Testis (tissue), 2 donors: ENCODE measurements at regions not wholly inside any gene's neighbourhood (a gene's known extent, or its start where the extent isn't known, plus 50 kb on each side); places are given as distances from the start of the nearest gene placed in this dataset.
"Not testable (repeated sequence)": the region's sequence is repeated elsewhere in the genome, so short reads cannot be mapped to it uniquely, and the experiment has no call there.

Source experiments
- DNase-seq: peaks from one replicate; pipeline ENCODE4 v3.0.0-alpha.2; 2019
- H3K27ac ChIP-seq, 2 donors: fragments of 200-600 bp; sonication (generic); one replicate each; pipeline ENCODE4 v1.5.1; 2019
- H3K27me3 ChIP-seq: fragments of 200-600 bp; sonication (generic); one replicate; pipeline ENCODE4 v1.5.1; 2019
- H3K36me3 ChIP-seq: fragments of 200-600 bp; sonication (generic); one replicate; pipeline ENCODE4 v1.5.1; 2017; ENCODE audit warnings: low read depth; ENCODE audit errors: missing control alignments
- H3K4me1 ChIP-seq: fragments of 200-600 bp; sonication (generic); one replicate; pipeline ENCODE4 v1.5.1; 2019
- H3K4me3 ChIP-seq, 2 donors: fragments of 200-600 bp; sonication (generic); one replicate each; pipeline ENCODE4 v1.5.1; 2017 to 2019
- H3K9me3 ChIP-seq: fragments of 200-600 bp; sonication (generic); one replicate; pipeline ENCODE4 v1.5.1; 2017
- POLR2A ChIP-seq: fragments of 450-650 bp; IDR thresholded peaks from one replicate; pipeline ENCODE4 v1.6.1; 2017; ENCODE audit warnings: antibody characterized with exemption, mild to moderate bottlenecking, moderate library complexity
- WGBS, 2 donors: methylation state at CpG; one replicate each; pipeline ENCODE4 v1.1.5; 2018; 5-methylcytosine and 5-hydroxymethylcytosine counted together
- intact Hi-C: fragments of 100-400 bp; cut with DNase I; formaldehyde crosslinking; loops from one replicate; pipeline ENCODE4 v1.15.1; 2023; ENCODE audit warnings: low total_unique reads
- TF ChIP-seq, protein P1 (sequence below), 3 experiments: fragments of 450-650 bp in 2 of 3; fragments of 200-600 bp in 1 of 3; sonication (generic) in 1 of 3; IDR thresholded peaks; one replicate each; pipeline ENCODE4 v1.5.1; 2016 to 2019; ENCODE audit warnings: antibody characterized with exemption in 3 of 3, mild to moderate bottlenecking in 2 of 3, moderate library complexity in 1 of 3

DNA sequence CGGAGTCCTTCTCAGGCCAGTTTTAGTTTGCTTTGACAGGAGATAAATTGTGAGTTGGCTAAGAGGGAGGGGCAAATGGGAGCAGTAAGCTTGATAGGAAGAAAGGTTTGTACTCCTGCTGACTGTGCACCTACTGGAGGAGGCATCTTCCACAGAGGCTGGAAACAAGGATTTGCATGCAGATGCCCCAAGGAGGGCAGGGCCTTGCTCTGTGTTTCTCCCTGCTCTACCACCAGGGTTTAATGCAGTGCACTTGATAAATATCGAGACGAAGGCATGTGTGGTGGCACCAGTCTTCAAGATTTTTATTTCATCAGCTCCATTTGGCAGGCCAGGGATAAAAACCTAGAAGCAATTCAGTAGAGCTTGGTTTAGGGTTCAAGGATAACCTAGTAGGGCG, 210.5 kb upstream of the C16orf82 start:
- intact Hi-C loops = no loop called here
- no peak for TF ChIP-seq POLR2A
- TF ChIP-seq, protein P1, sequence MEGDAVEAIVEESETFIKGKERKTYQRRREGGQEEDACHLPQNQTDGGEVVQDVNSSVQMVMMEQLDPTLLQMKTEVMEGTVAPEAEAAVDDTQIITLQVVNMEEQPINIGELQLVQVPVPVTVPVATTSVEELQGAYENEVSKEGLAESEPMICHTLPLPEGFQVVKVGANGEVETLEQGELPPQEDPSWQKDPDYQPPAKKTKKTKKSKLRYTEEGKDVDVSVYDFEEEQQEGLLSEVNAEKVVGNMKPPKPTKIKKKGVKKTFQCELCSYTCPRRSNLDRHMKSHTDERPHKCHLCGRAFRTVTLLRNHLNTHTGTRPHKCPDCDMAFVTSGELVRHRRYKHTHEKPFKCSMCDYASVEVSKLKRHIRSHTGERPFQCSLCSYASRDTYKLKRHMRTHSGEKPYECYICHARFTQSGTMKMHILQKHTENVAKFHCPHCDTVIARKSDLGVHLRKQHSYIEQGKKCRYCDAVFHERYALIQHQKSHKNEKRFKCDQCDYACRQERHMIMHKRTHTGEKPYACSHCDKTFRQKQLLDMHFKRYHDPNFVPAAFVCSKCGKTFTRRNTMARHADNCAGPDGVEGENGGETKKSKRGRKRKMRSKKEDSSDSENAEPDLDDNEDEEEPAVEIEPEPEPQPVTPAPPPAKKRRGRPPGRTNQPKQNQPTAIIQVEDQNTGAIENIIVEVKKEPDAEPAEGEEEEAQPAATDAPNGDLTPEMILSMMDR (IDR thresholded peaks at IDR 0.05) = no peak
- WGBS, 2 donors = 74 to 77% methylated on average over 4 of the region's 4 CpGs
- Histone ChIP-seq H3K9me3 (no peaks in the 10 kb centered on the region), H3K27me3 (no peaks in the 10 kb centered on the region), H3K27ac (no peak overlapping the region), H3K4me3 (no peak overlapping the region), H3K36me3 (no peaks in the 10 kb centered on the region), H3K4me1 (no peaks in the 10 kb centered on the region)
- DNase-seq = no peak

DNA sequence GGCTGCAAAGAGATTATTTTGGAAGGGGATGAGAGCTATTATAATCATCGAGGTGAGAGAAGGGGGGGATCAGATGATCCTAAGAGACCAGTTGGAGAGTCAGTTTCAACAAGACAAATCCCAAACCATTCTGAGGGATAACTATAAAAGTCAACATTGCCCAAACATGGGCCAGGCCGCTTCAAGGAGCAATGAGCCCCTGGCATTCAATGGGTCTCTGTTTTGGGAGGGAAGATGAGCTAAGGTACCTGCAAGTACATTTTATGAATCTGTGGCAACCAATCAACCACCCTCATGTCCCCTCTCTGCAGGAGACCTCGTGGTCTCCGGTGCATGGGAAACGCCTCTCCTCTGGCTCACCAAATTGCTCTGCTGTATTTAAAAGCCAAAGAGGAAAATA, 209.9 kb upstream of the C16orf82 start:
- Histone ChIP-seq H3K27ac (no peak overlapping the region), H3K27me3 (no peaks in the 10 kb centered on the region), H3K36me3 (no peaks in the 10 kb centered on the region), H3K4me1 (no peaks in the 10 kb centered on the region), H3K9me3 (no peaks in the 10 kb centered on the region), H3K4me3 (no peak overlapping the region)
- TF ChIP-seq, protein P1 (IDR thresholded peaks at IDR 0.05) = no peak
- TF ChIP-seq POLR2A = no peak
- no peak for DNase-seq
- 85 to 89% methylated on average over 5 of the region's 5 CpGs for WGBS, 2 donors
- intact Hi-C loops = no loop called here

DNA sequence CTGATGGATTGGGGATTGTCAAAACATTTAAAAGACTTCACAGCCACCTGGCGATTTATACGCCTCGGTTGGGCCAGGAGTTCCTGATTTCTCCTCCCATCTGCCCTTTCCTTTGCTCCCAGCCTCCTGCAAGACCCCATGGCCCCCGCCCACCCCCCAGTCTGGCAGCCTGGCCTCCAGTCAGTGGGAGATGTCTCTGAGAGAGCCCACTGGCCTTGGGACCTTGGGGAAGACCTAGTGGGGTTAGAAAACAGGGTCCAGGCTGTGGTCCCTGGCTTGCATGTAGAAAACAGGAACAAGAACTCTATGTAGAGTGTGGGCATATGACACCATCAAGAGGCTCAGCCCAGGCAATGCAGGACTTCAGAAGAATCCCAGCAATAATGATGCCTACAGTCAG, 209.4 kb upstream of the C16orf82 start:
- intact Hi-C loops = no loop called here
- H3K36me3 ChIP-seq = no peaks in the 10 kb centered on the region
- H3K4me1 ChIP-seq = no peaks in the 10 kb centered on the region
- no peak for TF ChIP-seq POLR2A
- TF ChIP-seq, protein P1 (IDR thresholded peaks at IDR 0.05) = no peak
- WGBS, 2 donors = 74 to 83% methylated on average over 4 of the region's 4 CpGs
- no peaks in the 10 kb centered on the region for H3K27me3 ChIP-seq
- no peak for DNase-seq
- H3K9me3 ChIP-seq = no peaks in the 10 kb centered on the region
- H3K4me3 ChIP-seq = no peak overlapping the region
- H3K27ac ChIP-seq = no peak overlapping the region

DNA sequence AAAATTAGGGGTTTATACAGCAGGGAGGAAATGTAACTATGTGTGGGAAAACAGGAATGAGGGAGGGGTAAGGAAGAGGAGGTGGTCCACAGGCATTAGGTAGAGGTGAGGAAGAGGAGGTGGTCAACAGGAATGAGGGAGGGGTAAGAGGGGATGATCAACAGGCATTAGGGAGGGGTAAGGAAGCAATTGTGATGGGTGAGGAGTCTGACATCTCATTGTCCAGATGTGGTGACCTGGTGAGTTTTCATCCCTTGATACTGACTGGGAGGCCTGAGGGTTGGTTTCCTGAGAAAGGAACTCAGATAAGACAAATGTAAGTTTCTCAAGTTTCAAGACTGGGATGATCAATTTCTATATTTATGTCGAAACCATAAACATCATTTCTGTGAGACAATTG, 206.2 kb upstream of the C16orf82 start:
- H3K4me3 ChIP-seq = no peak overlapping the region
- no peaks in the 10 kb centered on the region for H3K9me3 ChIP-seq
- no peaks in the 10 kb centered on the region for H3K4me1 ChIP-seq
- no peak overlapping the region for H3K27ac ChIP-seq
- no peaks in the 10 kb centered on the region for H3K27me3 ChIP-seq
- no peak for TF ChIP-seq POLR2A
- TF ChIP-seq, protein P1 (IDR thresholded peaks at IDR 0.05) = no peak
- WGBS, 2 donors = 94 to 100% methylated on average over 1 of the region's 1 CpG
- no peaks in the 10 kb centered on the region for H3K36me3 ChIP-seq
- intact Hi-C loops = no loop called here
- no peak for DNase-seq

DNA sequence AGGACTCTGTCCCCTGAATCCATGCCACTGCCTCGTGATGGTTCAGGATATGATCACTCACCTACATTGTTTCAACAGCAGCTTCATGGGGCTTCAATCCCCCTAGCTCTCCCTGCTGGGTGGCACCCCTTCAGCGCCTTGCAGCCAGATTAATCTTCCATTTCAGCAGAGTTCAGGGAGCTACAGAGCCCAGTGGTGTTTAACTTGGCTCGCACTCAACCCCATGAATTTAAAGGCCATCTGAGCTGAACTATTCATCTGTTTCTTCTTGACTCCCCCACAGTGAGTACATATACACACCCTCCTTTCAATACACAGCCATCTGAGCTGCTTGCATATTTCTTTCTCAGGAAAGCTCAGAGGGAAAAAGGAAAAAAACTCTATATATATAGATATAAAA, 202.8 kb upstream of the C16orf82 start:
- H3K27ac ChIP-seq = no peak overlapping the region
- DNase-seq = no peak
- TF ChIP-seq POLR2A = no peak
- TF ChIP-seq, protein P1 (IDR thresholded peaks at IDR 0.05) = no peak
- H3K4me3 ChIP-seq = no peak overlapping the region
- WGBS, 2 donors = 41 to 65% methylated on average over 3 of the region's 3 CpGs
- no peaks in the 10 kb centered on the region for H3K4me1 ChIP-seq
- H3K36me3 ChIP-seq = no peaks in the 10 kb centered on the region
- intact Hi-C loops = no loop called here
- no peaks in the 10 kb centered on the region for H3K9me3 ChIP-seq
- no peaks in the 10 kb centered on the region for H3K27me3 ChIP-seq

DNA sequence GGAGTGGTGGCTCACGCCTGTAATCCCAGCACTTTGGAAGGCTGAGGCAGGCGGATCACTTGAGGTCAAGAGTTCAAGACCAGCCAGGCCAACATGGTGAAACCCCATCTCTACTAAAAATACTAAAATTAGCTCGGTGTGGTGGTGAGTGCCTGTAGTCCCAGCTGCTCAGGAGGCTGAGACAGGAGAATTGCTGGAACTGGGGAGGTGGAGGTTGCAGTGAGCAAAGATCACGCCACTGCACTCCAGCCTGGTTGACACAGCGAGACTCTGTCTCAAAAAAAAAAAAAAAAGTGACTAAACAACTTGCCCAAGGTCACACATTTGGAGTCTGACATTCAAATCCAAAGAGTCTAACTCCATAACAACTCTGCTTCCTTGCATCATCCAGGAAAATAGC, 192.4 kb upstream of the C16orf82 start:
- DNase-seq, H3K36me3 ChIP-seq, H3K4me3 ChIP-seq, H3K9me3 ChIP-seq, H3K27me3 ChIP-seq, H3K4me1 ChIP-seq, intact Hi-C loops, H3K27ac ChIP-seq: not testable (repeated sequence)
- WGBS, 2 donors = 82% methylated on average over 5 of the region's 5 CpGs
